HFFc6 (cell line): ENCODE measurements at regions not wholly inside any gene's neighbourhood (a gene's known extent, or its start where the extent isn't known, plus 50 kb on each side); places are given as distances from the start of the nearest gene placed in this dataset.

Source experiments
- DNase-seq: peaks from one replicate; pipeline ENCODE4 v3.0.0-alpha.2; 2018
- H3K27ac Mint-ChIP-seq: 2 replicates; pipeline ENCODE4 v1.8.0; 2020; ENCODE audit warnings: mild to moderate bottlenecking, mixed read lengths
- H3K27me3 Mint-ChIP-seq: 2 replicates; pipeline ENCODE4 v1.8.0; 2021; ENCODE audit warnings: mild to moderate bottlenecking, moderate library complexity, mixed read lengths; ENCODE audit not compliant: insufficient read depth
- H3K36me3 Mint-ChIP-seq: 2 replicates; pipeline ENCODE4 v1.8.0; 2021; ENCODE audit warnings: low read depth, mixed read lengths
- H3K4me1 Mint-ChIP-seq: 2 replicates; pipeline ENCODE4 v1.8.0; 2020; ENCODE audit warnings: low read depth, mixed read lengths
- H3K4me3 Mint-ChIP-seq: 2 replicates; pipeline ENCODE4 v1.8.0; 2020; ENCODE audit warnings: mild to moderate bottlenecking, moderate library complexity, mixed read lengths
- H3K9me3 Mint-ChIP-seq: 2 replicates; pipeline ENCODE4 v1.8.0; 2020; ENCODE audit warnings: mild to moderate bottlenecking, mixed read lengths
- TF ChIP-seq, protein P1 (sequence below): fragments of 200-600 bp; sonication (generic); IDR thresholded peaks from 2 replicates; pipeline ENCODE4 v1.5.0; 2021; ENCODE audit warnings: antibody characterized with exemption, mild to moderate bottlenecking

DNA sequence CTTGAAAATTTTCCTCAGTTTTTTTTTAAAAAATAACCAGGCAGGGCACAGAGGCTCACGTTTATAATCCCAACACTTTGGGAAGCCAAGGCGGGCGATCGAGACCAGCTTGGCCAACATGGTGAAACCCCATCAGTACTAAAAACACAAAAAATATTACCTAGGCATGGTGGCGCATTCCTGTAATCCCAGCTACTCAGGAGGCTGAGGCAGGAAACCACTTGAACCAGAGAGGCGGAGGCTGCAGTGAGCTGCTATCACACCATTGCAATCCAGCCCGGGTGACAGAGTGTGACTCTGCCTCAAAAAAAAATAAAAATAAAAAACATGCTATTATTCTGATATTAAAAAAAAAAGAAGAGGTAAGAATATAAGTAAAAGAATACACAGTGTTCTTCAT, 191.0 kb downstream of the ZEB2 start:
- TF ChIP-seq, protein P1, sequence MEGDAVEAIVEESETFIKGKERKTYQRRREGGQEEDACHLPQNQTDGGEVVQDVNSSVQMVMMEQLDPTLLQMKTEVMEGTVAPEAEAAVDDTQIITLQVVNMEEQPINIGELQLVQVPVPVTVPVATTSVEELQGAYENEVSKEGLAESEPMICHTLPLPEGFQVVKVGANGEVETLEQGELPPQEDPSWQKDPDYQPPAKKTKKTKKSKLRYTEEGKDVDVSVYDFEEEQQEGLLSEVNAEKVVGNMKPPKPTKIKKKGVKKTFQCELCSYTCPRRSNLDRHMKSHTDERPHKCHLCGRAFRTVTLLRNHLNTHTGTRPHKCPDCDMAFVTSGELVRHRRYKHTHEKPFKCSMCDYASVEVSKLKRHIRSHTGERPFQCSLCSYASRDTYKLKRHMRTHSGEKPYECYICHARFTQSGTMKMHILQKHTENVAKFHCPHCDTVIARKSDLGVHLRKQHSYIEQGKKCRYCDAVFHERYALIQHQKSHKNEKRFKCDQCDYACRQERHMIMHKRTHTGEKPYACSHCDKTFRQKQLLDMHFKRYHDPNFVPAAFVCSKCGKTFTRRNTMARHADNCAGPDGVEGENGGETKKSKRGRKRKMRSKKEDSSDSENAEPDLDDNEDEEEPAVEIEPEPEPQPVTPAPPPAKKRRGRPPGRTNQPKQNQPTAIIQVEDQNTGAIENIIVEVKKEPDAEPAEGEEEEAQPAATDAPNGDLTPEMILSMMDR, result no peak
- H3K4me1 Mint-ChIP-seq, result peaks cover 48% of the 10 kb centered on the region
- no peak for DNase-seq
- H3K36me3 Mint-ChIP-seq, result peaks cover 6% of the 10 kb centered on the region
- H3K27me3 Mint-ChIP-seq, result no peaks in the 10 kb centered on the region; the same call in none of the 2 replicates
- H3K27ac Mint-ChIP-seq, result no peak overlapping the region
- H3K9me3 Mint-ChIP-seq, result no peaks in the 10 kb centered on the region
- no peak overlapping the region for H3K4me3 Mint-ChIP-seq

DNA sequence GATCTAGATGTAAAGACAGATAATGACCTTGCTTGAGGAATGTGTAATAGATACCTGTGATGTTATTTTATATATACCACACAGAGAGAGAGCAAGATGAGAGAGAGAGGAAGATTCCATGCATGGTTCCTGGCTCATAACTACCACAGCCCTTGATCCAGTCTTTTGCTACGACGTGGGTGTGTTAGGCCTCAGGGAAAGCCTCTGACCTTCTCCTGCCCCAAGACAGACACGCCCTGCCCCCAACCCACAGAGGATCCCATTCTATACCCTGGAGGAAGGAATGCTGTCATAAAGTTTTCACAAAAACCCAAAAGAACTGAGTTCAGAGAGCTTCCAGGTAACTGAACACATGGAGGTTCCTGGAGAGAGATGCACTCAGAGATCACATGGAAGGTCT, 193.1 kb downstream of the ZEB2 start:
- peaks cover 6% of the 10 kb centered on the region for H3K36me3 Mint-ChIP-seq
- H3K27ac Mint-ChIP-seq, result no peak overlapping the region
- no peak for DNase-seq
- TF ChIP-seq, protein P1, result peak; percentile 13; the same call in 1 of the 2 replicates
- peaks cover 42% of the 10 kb centered on the region for H3K4me1 Mint-ChIP-seq
- no peaks in the 10 kb centered on the region; the same call in 1 of the 2 replicates for H3K9me3 Mint-ChIP-seq
- no peak overlapping the region for H3K4me3 Mint-ChIP-seq
- H3K27me3 Mint-ChIP-seq, result no peaks in the 10 kb centered on the region; the same call in 1 of the 2 replicates

DNA sequence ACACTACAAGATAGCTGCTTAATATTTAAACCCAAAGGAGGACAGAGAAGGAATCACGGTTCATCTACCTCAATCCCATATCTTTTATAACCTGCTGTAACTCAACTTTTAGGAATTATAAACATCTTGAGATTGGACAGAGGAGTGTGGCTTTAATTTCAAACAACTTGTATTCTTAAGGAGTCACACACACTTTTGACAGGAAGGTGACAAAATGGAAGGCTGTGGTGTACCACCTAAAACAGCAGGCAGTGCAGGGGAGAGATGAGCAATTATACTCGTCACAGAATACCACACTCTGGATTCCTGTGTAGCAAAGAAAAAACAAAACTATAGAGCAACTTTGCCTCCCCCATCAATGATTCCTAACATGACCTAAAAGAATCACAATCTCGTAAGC, 194.8 kb downstream of the ZEB2 start:
- peaks cover 47% of the 10 kb centered on the region for H3K4me1 Mint-ChIP-seq
- TF ChIP-seq, protein P1, result no peak
- no peak overlapping the region for H3K27ac Mint-ChIP-seq
- H3K4me3 Mint-ChIP-seq, result no peak overlapping the region
- H3K9me3 Mint-ChIP-seq, result no peaks in the 10 kb centered on the region; the same call in 1 of the 2 replicates
- peaks cover 6% of the 10 kb centered on the region for H3K36me3 Mint-ChIP-seq
- no peak for DNase-seq
- H3K27me3 Mint-ChIP-seq, result no peaks in the 10 kb centered on the region; the same call in 1 of the 2 replicates

DNA sequence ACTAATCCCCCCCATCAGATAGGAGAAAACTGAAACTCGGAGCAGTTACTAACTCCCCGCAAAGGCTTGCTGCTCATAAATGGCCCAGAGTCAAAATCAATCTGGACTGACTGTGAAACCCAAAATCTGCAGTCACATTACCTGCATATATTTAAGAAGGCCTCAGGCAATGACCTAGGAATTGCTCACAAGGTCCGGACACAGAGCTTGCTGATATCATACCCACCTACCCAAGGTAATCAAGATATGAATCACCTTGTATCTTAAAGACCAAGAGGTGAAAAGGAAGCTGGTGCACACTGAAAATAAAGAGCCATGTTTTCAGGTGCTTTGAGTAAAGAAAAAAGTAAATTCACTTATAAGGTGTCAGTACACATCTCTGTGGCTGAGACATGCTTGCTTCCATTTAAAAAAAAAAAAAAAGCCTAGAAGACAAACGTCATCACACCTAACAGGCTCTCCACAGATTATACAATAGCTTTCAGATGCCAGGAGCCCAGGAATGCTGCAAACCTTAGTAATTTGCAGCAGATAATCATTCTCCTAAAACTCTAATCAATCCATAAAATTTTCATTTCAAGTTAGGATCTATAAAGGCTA, 195.4 kb downstream of the ZEB2 start:
- H3K27ac Mint-ChIP-seq, result no peak overlapping the region
- peaks cover 41% of the 10 kb centered on the region for H3K4me1 Mint-ChIP-seq
- no peaks in the 10 kb centered on the region; the same call in 1 of the 2 replicates for H3K9me3 Mint-ChIP-seq
- TF ChIP-seq, protein P1, result no peak
- DNase-seq, result no peak
- H3K27me3 Mint-ChIP-seq, result no peaks in the 10 kb centered on the region; the same call in 1 of the 2 replicates
- H3K36me3 Mint-ChIP-seq, result peaks cover 6% of the 10 kb centered on the region
- H3K4me3 Mint-ChIP-seq, result no peak overlapping the region

DNA sequence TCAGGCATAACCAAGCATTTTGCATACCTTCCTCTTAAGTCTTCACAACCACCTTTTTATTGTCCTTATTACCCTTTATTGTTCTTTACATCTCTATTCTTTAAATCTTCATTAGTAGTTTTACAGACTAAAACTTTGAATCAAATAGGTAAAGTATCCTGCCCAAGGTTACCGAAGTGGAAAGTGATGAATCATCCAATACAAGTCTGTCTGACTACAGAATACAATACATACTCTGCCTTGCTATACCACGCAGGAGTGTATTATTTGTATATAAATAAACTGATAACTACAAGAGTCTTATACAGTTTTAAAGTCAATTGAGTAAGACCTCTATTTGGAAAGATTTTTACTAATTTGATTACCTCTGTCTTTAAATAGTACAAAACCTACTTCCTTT, 196.0 kb downstream of the ZEB2 start:
- Mint-ChIP-seq H3K36me3 (peaks cover 6% of the 10 kb centered on the region; the same call in 1 of the 2 replicates), H3K4me3 (no peak overlapping the region), H3K27ac (no peak overlapping the region), H3K27me3 (no peaks in the 10 kb centered on the region; the same call in 1 of the 2 replicates), H3K9me3 (no peaks in the 10 kb centered on the region; the same call in 1 of the 2 replicates), H3K4me1 (peaks cover 40% of the 10 kb centered on the region)
- DNase-seq, result no peak
- TF ChIP-seq, protein P1, result no peak
